HEK293T (cell line): ENCODE measurements at regions not wholly inside any gene's neighbourhood (a gene's known extent, or its start where the extent isn't known, plus 50 kb on each side); places are given as distances from the start of the nearest gene placed in this dataset.

ENCODE experiments used
- CTCF ChIA-PET: fragments of 350-600 bp; formaldehyde crosslinking; extraction: SDS; loops from one replicate; lab custom pipeline; 2021; ENCODE audit warnings: antibody characterized with exemption, inconsistent platforms; lab: Yijun Ruan, JAX
- POLR2A ChIA-PET: fragments of 350-600 bp; formaldehyde crosslinking; extraction: SDS; loops from one replicate; lab custom pipeline; 2020; ENCODE audit warnings: antibody characterized with exemption, inconsistent platforms; lab: Yijun Ruan, JAX
- DNase-seq: peaks from one replicate; pipeline ENCODE4 v3.0.0; 2012; ENCODE audit warnings: mixed read lengths; ENCODE audit errors: extremely low spot score
- ARNT ChIP-seq: fragments of 450-650 bp; IDR thresholded peaks from 2 replicates; pipeline ENCODE4 v1.6.1; 2017; ENCODE audit warnings: mild to moderate bottlenecking
- BHLHE40 ChIP-seq: fragments of 450-650 bp; IDR thresholded peaks from 2 replicates; pipeline ENCODE4 v1.6.1; 2016; ENCODE audit warnings: mild to moderate bottlenecking, moderate library complexity, borderline replicate concordance
- CTBP1 ChIP-seq: fragments of 450-650 bp; IDR thresholded peaks from 2 replicates; pipeline ENCODE4 v1.6.1; 2016; ENCODE audit warnings: borderline replicate concordance
- ELF4 ChIP-seq: fragments of 450-650 bp; IDR thresholded peaks from 2 replicates; pipeline ENCODE4 v1.6.1; 2017; ENCODE audit warnings: antibody characterized with exemption
- FOXA1 ChIP-seq: fragments of 450-650 bp; IDR thresholded peaks from 2 replicates; pipeline ENCODE4 v1.6.1; 2016; ENCODE audit warnings: mild to moderate bottlenecking
- FOXK2 ChIP-seq: fragments of 450-650 bp; IDR thresholded peaks from 2 replicates; pipeline ENCODE4 v1.6.1; 2016; ENCODE audit warnings: mild to moderate bottlenecking
- FOXM1 ChIP-seq: fragments of 450-650 bp; IDR thresholded peaks from 2 replicates; pipeline ENCODE4 v1.6.1; 2017; ENCODE audit warnings: mild to moderate bottlenecking, borderline replicate concordance
- HDGF ChIP-seq: fragments of 450-650 bp; IDR thresholded peaks from 2 replicates; pipeline ENCODE4 v1.6.1; 2017; ENCODE audit warnings: antibody characterized with exemption, borderline replicate concordance
- L3MBTL2 ChIP-seq: fragments of 450-650 bp; conservative IDR thresholded peaks from 2 replicates; pipeline ENCODE4 v1.6.1; 2016; ENCODE audit warnings: mild to moderate bottlenecking
- LEF1 ChIP-seq: fragments of 450-650 bp; IDR thresholded peaks from 2 replicates; pipeline ENCODE4 v1.6.1; 2017; ENCODE audit warnings: mild to moderate bottlenecking, borderline replicate concordance
- NFRKB ChIP-seq: fragments of 450-650 bp; IDR thresholded peaks from 2 replicates; pipeline ENCODE4 v1.6.1; 2016; ENCODE audit warnings: mild to moderate bottlenecking, moderate library complexity
- PKNOX1 ChIP-seq: fragments of 450-650 bp; IDR thresholded peaks from 2 replicates; pipeline ENCODE4 v1.6.1; 2016
- SP1 ChIP-seq: fragments of 450-650 bp; IDR thresholded peaks from 2 replicates; pipeline ENCODE4 v1.6.1; 2017
- SUZ12 ChIP-seq: fragments of 450-650 bp; IDR thresholded peaks from 2 replicates; pipeline ENCODE4 v1.6.1; 2016; ENCODE audit warnings: mild to moderate bottlenecking
- TARDBP ChIP-seq: fragments of 450-650 bp; IDR thresholded peaks from 2 replicates; pipeline ENCODE4 v1.6.1; 2016
- ZNF384 ChIP-seq: fragments of 450-650 bp; IDR thresholded peaks from 2 replicates; pipeline ENCODE4 v1.6.1; 2016

DNA sequence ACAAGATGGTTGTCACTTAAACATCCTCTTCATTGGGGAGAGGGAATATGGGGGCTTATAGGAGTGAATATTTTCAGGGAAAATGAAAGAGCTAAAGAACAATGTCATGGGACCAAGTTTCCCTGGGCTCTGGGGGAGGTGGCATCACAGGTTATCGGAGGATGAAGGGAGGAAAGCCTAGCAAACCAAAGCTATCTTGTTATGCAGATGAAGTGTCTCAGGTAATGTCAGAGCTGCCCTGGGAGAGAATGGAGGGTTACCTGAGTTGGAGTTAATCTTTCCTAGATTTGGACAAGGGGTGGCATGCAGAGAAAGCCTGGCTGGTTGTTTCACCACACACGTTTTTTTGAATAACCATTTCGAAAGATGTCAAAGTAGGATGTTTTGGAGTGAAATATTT lies 308.1 kb upstream of the ATP10A start:
- ChIA-PET POLR2A (no interaction called here), CTCF (no interaction called here)
- TF ChIP-seq NFRKB: no peak
- no peak for TF ChIP-seq CTBP1
- TF ChIP-seq SUZ12: no peak
- TF ChIP-seq ZNF384: no peak
- TF ChIP-seq SP1: no peak
- TF ChIP-seq TARDBP: no peak
- no peak for TF ChIP-seq FOXK2
- no peak for TF ChIP-seq LEF1
- no peak for TF ChIP-seq ARNT
- TF ChIP-seq L3MBTL2: no peak
- TF ChIP-seq FOXA1: no peak
- TF ChIP-seq BHLHE40: no peak
- TF ChIP-seq PKNOX1: no peak
- TF ChIP-seq FOXM1: no peak
- no peak for TF ChIP-seq ELF4
- no peak for TF ChIP-seq HDGF
- no peak for DNase-seq

GRCh38 chr15:26166429-26166828 lies 303.3 kb upstream of the ATP10A start:
- TF ChIP-seq FOXA1 (no peak), SUZ12 (no peak), NFRKB (no peak), BHLHE40 (no peak), FOXK2 (no peak), LEF1 (no peak), L3MBTL2 (no peak), PKNOX1 (no peak)
- ChIA-PET POLR2A (no interaction called here), CTCF (no interaction called here)
- no peak for DNase-seq

- CTCF ChIA-PET: no interaction called here
- DNase-seq: no peak
- no peak for TF ChIP-seq ELF4
- TF ChIP-seq SP1: no peak
- no peak for TF ChIP-seq CTBP1
- no peak for TF ChIP-seq HDGF
- TF ChIP-seq L3MBTL2: no peak
- TF ChIP-seq SUZ12: no peak
- TF ChIP-seq ARNT: no peak
- TF ChIP-seq NFRKB: no peak
- no peak for TF ChIP-seq FOXM1
- no peak for TF ChIP-seq FOXK2
- no peak for TF ChIP-seq LEF1
- no peak for TF ChIP-seq FOXA1
- no peak for TF ChIP-seq TARDBP
- no peak for TF ChIP-seq PKNOX1
- no peak for TF ChIP-seq ZNF384
- TF ChIP-seq BHLHE40: no peak
- POLR2A ChIA-PET: no interaction called here
Observed at GRCh38 chr15:26165546-26165945, 302.4 kb upstream of the ATP10A start.

GRCh38 chr15:26160343-26160742 lies 297.2 kb upstream of the ATP10A start:
- CTCF ChIA-PET: no interaction called here
- DNase-seq: no peak
- POLR2A ChIA-PET: no interaction called here
- TF ChIP-seq BHLHE40: no peak
- no peak for TF ChIP-seq FOXA1
- TF ChIP-seq SUZ12: no peak
- TF ChIP-seq TARDBP: no peak
- TF ChIP-seq NFRKB: no peak
- TF ChIP-seq ARNT: no peak
- no peak for TF ChIP-seq ZNF384
- TF ChIP-seq L3MBTL2: no peak
- TF ChIP-seq SP1: no peak

- no peak for TF ChIP-seq PKNOX1
- TF ChIP-seq CTBP1: no peak
- no peak for TF ChIP-seq ARNT
- TF ChIP-seq LEF1: no peak
- TF ChIP-seq NFRKB: no peak
- TF ChIP-seq L3MBTL2: no peak
- no peak for TF ChIP-seq TARDBP
- no peak for TF ChIP-seq ELF4
- no peak for TF ChIP-seq FOXA1
- no peak for TF ChIP-seq SP1
- no peak for TF ChIP-seq SUZ12
- TF ChIP-seq FOXM1: no peak
- TF ChIP-seq HDGF: no peak
- no peak for TF ChIP-seq ZNF384
- no peak for TF ChIP-seq FOXK2
- TF ChIP-seq BHLHE40: no peak
- POLR2A ChIA-PET: no interaction called here
- DNase-seq: no peak
- CTCF ChIA-PET: interaction anchor here (0.7 kb wide), 1 partner anchor 74 kb away, joined by 3 read pairs; no protein-coding TSS in a partner anchor
Observed at GRCh38 chr15:26158176-26158575, 295.0 kb upstream of the ATP10A start.

GRCh38 chr15:26157081-26157480 lies 294.0 kb upstream of the ATP10A start:
- CTCF ChIA-PET: no interaction called here
- DNase-seq: no peak
- TF ChIP-seq FOXA1 (no peak), SUZ12 (no peak), ELF4 (no peak), BHLHE40 (no peak), LEF1 (no peak), FOXK2 (no peak), TARDBP (no peak)
- POLR2A ChIA-PET: no interaction called here
